ENCODE measurements at regions not wholly inside any gene's neighbourhood (a gene's known extent, or its start where the extent isn't known, plus 50 kb on each side); places are given as distances from the start of the nearest gene placed in this dataset.
"Not testable (repeated sequence)": the region's sequence is repeated elsewhere in the genome, so short reads cannot be mapped to it uniquely, and the experiment has no call there.

DNA sequence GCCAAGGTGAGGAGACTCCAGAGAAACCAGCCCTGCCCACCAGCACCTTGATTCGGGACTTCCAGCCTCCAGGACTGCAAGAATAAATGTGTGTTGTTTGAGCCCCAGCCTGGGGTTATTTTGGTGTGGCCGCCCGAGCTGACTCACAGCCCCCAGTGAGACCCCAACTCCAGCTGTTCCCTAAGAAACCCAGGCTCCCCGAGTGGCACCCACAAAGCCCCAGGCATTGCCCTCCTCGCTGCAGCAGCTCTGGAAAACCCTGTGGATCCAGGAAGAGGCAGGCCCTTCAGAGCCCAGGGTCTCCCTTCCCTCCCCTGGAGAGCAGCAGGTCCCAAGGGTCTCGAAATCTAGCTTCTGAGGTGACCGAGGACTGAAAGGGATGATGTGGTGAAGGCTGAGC lies 69.2 kb upstream of the PPP1R26 start:
- DNase-seq (ENCODE audit: low spot score) = no peak
- no peak for TF ChIP-seq CTCF (IDR thresholded peaks at IDR 0.05; ENCODE audit: borderline replicate concordance, control extremely low read depth, extremely low read depth, insufficient read depth, missing control alignments)
- in situ Hi-C loops (cut with MboI; ENCODE audit: low sequenced_read_pairs, unreplicated experiment) = loop anchor here (25.0 kb wide), 1 partner anchor 323 kb away; the partner anchor contains the start of gene OLFM1

DNA sequence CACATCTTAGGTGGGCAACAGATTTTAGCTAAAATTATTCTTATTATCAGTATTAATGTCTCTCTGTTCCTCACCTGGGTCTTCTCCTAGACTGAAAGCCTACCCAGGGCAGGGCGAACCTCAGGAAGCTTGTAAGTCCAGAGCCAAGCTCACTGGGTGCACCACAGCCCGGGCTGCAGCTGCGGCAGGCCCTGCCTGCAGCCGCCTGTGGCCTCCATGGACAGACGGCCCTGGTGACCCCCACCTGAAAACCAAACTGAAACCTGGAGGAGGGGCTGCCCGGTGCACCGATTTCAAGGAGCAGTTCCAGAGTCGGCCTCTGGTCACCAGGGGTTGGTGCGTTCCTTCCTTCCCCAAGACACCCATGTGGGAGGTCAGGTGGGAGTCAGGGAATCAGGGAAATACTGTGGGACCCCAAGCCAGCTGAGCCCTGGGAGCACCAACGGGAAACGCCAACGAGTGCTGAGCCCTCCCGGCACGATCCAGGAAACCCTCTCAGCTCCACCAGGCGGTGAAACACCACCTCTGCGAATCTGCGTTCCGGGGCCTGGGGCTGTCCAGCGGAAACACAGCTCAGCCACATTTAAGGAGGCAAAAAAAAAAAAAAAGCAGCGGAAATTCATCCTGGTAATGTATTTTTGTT lies 68.6 kb upstream of the PPP1R26 start:
- no peak for TF ChIP-seq CTCF (IDR thresholded peaks at IDR 0.05; ENCODE audit: borderline replicate concordance, control extremely low read depth, extremely low read depth, insufficient read depth, missing control alignments)
- peak; percentile 11 for DNase-seq (ENCODE audit: low spot score)
- in situ Hi-C loops (cut with MboI; ENCODE audit: low sequenced_read_pairs, unreplicated experiment) = loop anchor here (25.0 kb wide), 1 partner anchor 324 kb away; the partner anchor contains the start of gene OLFM1

DNA sequence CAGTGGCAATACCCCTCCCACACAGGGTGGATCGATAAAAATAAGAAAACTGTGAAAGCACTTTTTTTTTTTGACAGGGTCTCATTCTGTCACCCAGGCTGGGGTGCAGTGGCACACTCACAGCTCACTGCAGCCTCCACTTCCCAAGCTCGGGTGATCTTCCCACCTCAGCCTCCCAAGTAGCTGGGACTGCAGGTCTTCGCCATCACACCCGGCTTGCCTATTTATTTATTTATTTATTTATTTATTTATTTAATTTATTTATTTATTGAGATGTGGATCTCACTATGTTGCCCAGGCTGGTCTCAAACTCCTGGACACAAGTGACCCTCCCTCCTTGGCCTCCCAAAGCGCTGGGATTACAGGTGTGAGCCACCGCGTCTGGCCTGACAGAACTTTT lies 68.0 kb upstream of the PPP1R26 start:
- in situ Hi-C loops (cut with MboI; ENCODE audit: low sequenced_read_pairs, unreplicated experiment) = loop anchor here (25.0 kb wide), 1 partner anchor 324 kb away; the partner anchor contains the start of gene OLFM1
- DNase-seq (ENCODE audit: low spot score) = not testable (repeated sequence)

GRCh38 chr9:135412315-135413085 lies 67.1 kb upstream of the PPP1R26 start:
- DNase-seq (ENCODE audit: low spot score) = peak; percentile 93
- in situ Hi-C loops (cut with MboI; ENCODE audit: low sequenced_read_pairs, unreplicated experiment) = loop anchor here (25.0 kb wide), 1 partner anchor 325 kb away; the partner anchor contains the start of gene OLFM1
- TF ChIP-seq CTCF (IDR thresholded peaks at IDR 0.05; ENCODE audit: borderline replicate concordance, control extremely low read depth, extremely low read depth, insufficient read depth, missing control alignments) = peak; percentile 98

DNA sequence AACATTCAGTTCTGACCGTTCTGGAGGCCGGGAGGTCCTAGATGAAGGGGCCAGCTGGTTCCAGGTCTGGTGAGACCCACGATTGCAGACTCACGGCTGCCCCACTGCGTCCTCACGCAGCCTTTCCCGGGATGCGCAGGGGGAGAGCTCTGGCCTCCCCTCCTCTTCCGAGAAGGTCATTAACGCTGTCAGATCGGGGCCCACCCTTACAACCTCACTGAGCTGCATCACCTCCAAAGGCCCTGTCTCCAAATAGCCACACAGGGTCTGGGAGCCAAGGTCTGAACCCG lies 66.6 kb upstream of the PPP1R26 start:
- no peak for TF ChIP-seq CTCF (IDR thresholded peaks at IDR 0.05; ENCODE audit: borderline replicate concordance, control extremely low read depth, extremely low read depth, insufficient read depth, missing control alignments)
- in situ Hi-C loops (cut with MboI; ENCODE audit: low sequenced_read_pairs, unreplicated experiment) = loop anchor here (25.0 kb wide), 1 partner anchor 326 kb away; the partner anchor contains the start of gene OLFM1
- no peak for DNase-seq (ENCODE audit: low spot score)

DNA sequence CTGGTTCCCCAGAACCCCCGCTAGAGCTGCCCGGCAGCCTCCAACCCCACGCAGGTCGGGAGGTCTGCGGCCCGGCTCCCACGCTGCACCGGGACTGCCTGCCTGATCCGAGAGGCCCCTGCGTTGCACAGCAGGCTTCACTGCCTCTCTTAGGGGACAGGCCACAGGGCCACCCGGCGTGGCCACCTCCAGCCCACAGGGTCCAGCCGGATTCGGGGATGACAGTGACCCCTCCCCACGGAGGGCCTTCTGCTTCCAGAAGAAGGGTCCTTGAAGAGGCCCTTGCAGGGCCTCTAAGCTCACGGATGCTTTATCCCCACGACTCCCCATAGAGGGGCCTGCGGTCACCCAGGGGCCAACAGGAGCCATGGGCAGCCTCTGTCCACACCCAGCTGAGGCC lies 66.1 kb upstream of the PPP1R26 start:
- in situ Hi-C loops (cut with MboI; ENCODE audit: low sequenced_read_pairs, unreplicated experiment) = loop anchor here (25.0 kb wide), 1 partner anchor 326 kb away; the partner anchor contains the start of gene OLFM1
- DNase-seq (ENCODE audit: low spot score) = peak; percentile 27
- no peak for TF ChIP-seq CTCF (IDR thresholded peaks at IDR 0.05; ENCODE audit: borderline replicate concordance, control extremely low read depth, extremely low read depth, insufficient read depth, missing control alignments)

- no peak for TF ChIP-seq CTCF (IDR thresholded peaks at IDR 0.05; ENCODE audit: borderline replicate concordance, control extremely low read depth, extremely low read depth, insufficient read depth, missing control alignments)
- peak; percentile 13 for DNase-seq (ENCODE audit: low spot score)
- in situ Hi-C loops (cut with MboI; ENCODE audit: low sequenced_read_pairs, unreplicated experiment) = loop anchor here (25.0 kb wide), 1 partner anchor 327 kb away; the partner anchor contains the start of gene OLFM1
These were observed 65.3 kb upstream of the PPP1R26 start for GRCh38 chr9:135414293-135414692.

Data from GM13976 (cell line).